ENCODE measurements at regions not wholly inside any gene's neighbourhood (a gene's known extent, or its start where the extent isn't known, plus 50 kb on each side); places are given as distances from the start of the nearest gene placed in this dataset.

GRCh38 chr13:78998630-78999315 is 339.8 kb upstream of the OBI1 start:
- no peak for TF ChIP-seq POLR2A (IDR thresholded peaks at IDR 0.05)
- no peak for TF ChIP-seq CTCF (IDR thresholded peaks at IDR 0.05)
